Osteoblast (primary cell): ENCODE measurements at regions not wholly inside any gene's neighbourhood (a gene's known extent, or its start where the extent isn't known, plus 50 kb on each side); places are given as distances from the start of the nearest gene placed in this dataset.

Source experiments
- DNase-seq: peaks from one replicate; pipeline ENCODE4 v3.0.0; 2011; ENCODE audit warnings: low spot score, mixed read lengths; ENCODE audit not compliant: insufficient read length; ENCODE audit errors: missing footprints
- H2AFZ ChIP-seq: 2 replicates; pipeline ENCODE4 v1.6.0; 2011; ENCODE audit warnings: mild to moderate bottlenecking, low read length
- H3K27ac ChIP-seq: 2 replicates; pipeline ENCODE4 v1.5.1; 2011; ENCODE audit warnings: mild to moderate bottlenecking, low read depth, low read length, moderate library complexity
- H3K27me3 ChIP-seq: 2 replicates; pipeline ENCODE4 v1.6.0; 2012; ENCODE audit warnings: mild to moderate bottlenecking, control low read depth, inconsistent platforms, low read length, moderate library complexity; ENCODE audit not compliant: insufficient read depth
- H3K36me3 ChIP-seq: 2 replicates; pipeline ENCODE4 v1.5.1; 2011; ENCODE audit warnings: mild to moderate bottlenecking, low read length, control low read depth, moderate library complexity; ENCODE audit not compliant: insufficient read depth
- H3K4me1 ChIP-seq: 2 replicates; pipeline ENCODE4 v1.5.1; 2011; ENCODE audit warnings: mild to moderate bottlenecking, low read length, control low read depth, moderate library complexity; ENCODE audit not compliant: insufficient read depth
- H3K4me2 ChIP-seq: 2 replicates; pipeline ENCODE4 v1.6.0; 2011; ENCODE audit warnings: mild to moderate bottlenecking, low read length; ENCODE audit not compliant: insufficient read depth
- H3K4me3 ChIP-seq: fragments of 200-600 bp; sonication (generic); 3 replicates; pipeline ENCODE4 v1.5.1; 2012; ENCODE audit warnings: mild to moderate bottlenecking, low read length, inconsistent platforms; ENCODE audit not compliant: insufficient read depth
- H3K79me2 ChIP-seq: 2 replicates; pipeline ENCODE4 v1.6.0; 2012; ENCODE audit warnings: mild to moderate bottlenecking, low read length, control low read depth, inconsistent platforms; ENCODE audit not compliant: insufficient read depth
- H3K9me3 ChIP-seq: 2 replicates; pipeline ENCODE4 v1.5.1; 2011; ENCODE audit warnings: low read depth, low read length, control low read depth
- H4K20me1 ChIP-seq: 2 replicates; pipeline ENCODE4 v1.6.0; 2012; ENCODE audit warnings: mild to moderate bottlenecking, low read length, control low read depth; ENCODE audit not compliant: insufficient read depth
- TF ChIP-seq, protein P1 (sequence below): IDR thresholded peaks from 2 replicates; pipeline ENCODE4 v1.5.1; 2011; ENCODE audit warnings: mild to moderate bottlenecking, low read depth, low read length, moderate library complexity; ENCODE audit errors: extremely low read depth

DNA sequence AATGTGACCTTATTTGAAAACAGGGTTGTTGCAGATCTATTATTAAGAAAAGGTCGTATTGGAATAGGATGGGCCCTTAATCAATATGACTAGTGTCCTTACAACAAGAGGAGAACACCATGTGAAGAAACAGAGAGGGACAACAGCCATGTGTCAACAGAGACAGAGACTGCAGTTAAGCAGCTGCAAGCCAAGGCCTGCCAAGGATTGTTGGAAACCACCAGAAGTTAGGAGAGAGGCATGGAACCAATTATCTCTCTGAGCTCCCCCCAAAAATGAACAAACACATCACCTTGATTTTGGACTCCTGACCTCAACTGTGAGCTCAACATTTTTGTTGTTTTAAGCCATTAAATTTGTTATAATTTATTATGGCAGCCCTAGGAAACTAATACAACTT lies 214.6 kb upstream of the PRKD1 start:
- Histone ChIP-seq H3K79me2 (peaks cover 3% of the 10 kb centered on the region), H3K4me1 (peaks cover 9% of the 10 kb centered on the region), H2AFZ (no peak overlapping the region), H3K9me3 (peaks cover 11% of the 10 kb centered on the region), H3K27me3 (no peaks in the 10 kb centered on the region), H3K4me2 (no peak overlapping the region), H3K27ac (no peak overlapping the region), H4K20me1 (no peaks in the 10 kb centered on the region), H3K36me3 (no peaks in the 10 kb centered on the region), H3K4me3 (no peak overlapping the region)
- no peak for DNase-seq
- TF ChIP-seq, protein P1, sequence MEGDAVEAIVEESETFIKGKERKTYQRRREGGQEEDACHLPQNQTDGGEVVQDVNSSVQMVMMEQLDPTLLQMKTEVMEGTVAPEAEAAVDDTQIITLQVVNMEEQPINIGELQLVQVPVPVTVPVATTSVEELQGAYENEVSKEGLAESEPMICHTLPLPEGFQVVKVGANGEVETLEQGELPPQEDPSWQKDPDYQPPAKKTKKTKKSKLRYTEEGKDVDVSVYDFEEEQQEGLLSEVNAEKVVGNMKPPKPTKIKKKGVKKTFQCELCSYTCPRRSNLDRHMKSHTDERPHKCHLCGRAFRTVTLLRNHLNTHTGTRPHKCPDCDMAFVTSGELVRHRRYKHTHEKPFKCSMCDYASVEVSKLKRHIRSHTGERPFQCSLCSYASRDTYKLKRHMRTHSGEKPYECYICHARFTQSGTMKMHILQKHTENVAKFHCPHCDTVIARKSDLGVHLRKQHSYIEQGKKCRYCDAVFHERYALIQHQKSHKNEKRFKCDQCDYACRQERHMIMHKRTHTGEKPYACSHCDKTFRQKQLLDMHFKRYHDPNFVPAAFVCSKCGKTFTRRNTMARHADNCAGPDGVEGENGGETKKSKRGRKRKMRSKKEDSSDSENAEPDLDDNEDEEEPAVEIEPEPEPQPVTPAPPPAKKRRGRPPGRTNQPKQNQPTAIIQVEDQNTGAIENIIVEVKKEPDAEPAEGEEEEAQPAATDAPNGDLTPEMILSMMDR, result no peak

DNA sequence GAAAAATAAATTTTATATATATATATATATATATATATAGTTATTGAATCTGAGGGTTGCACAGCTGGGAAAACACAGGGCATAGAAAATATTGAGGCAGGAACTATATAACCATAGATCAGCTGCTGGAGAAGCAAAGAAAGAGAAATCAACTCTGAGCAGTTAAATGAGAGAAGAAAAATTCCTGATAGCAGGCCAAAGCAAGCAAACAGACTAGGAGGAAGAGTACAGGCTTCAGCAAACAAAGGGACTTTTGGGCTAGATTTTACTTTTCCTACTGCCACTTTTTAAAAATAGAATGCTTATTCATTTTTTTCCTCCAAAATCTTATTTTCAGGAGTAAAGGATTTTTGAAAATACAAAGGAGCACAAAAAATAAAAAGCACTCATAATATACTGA lies 216.0 kb upstream of the PRKD1 start:
- Histone ChIP-seq H3K27me3 (no peaks in the 10 kb centered on the region), H3K27ac (peak overlapping the region; percentile 83), H3K4me3 (peak overlapping the region; percentile 47), H3K79me2 (peaks cover 3% of the 10 kb centered on the region), H3K4me1 (peaks cover 9% of the 10 kb centered on the region), H3K36me3 (no peaks in the 10 kb centered on the region), H4K20me1 (no peaks in the 10 kb centered on the region), H2AFZ (peak overlapping the region; percentile 92), H3K9me3 (peaks cover 18% of the 10 kb centered on the region), H3K4me2 (peak overlapping the region; percentile 87)
- TF ChIP-seq, protein P1, result no peak
- no peak for DNase-seq

DNA sequence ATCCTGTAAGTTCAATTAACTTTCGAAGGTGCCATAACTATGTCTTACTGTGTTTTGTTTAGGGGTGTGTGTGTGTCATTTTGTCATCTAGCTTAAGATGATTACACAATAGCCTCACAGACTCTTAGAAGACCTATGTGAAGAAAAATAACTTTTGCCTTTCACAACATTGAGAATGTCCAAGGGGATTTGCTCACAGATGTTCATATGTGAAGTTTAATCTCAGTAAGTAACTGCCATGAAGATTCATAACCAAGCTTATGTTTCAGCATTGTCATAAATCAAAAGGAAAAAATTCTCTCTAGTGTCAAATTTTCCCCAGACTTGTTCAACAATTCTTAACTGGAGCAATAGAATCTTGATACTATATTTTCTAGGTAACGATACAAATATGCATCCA lies 226.1 kb upstream of the PRKD1 start:
- no peak overlapping the region for H3K4me3 ChIP-seq
- no peak overlapping the region for H3K4me2 ChIP-seq
- no peaks in the 10 kb centered on the region for H3K79me2 ChIP-seq
- H2AFZ ChIP-seq, result no peak overlapping the region
- TF ChIP-seq, protein P1, result no peak
- H3K9me3 ChIP-seq, result no peaks in the 10 kb centered on the region
- H3K4me1 ChIP-seq, result no peaks in the 10 kb centered on the region
- no peaks in the 10 kb centered on the region for H3K36me3 ChIP-seq
- no peaks in the 10 kb centered on the region for H3K27me3 ChIP-seq
- no peak overlapping the region for H3K27ac ChIP-seq
- H4K20me1 ChIP-seq, result no peaks in the 10 kb centered on the region
- no peak for DNase-seq

- DNase-seq, result no peak
- Histone ChIP-seq H3K36me3 (no peaks in the 10 kb centered on the region), H3K27ac (no peak overlapping the region), H4K20me1 (no peaks in the 10 kb centered on the region), H3K4me3 (no peak overlapping the region), H2AFZ (peak overlapping the region; percentile 30), H3K4me2 (no peak overlapping the region), H3K9me3 (no peaks in the 10 kb centered on the region), H3K4me1 (no peaks in the 10 kb centered on the region), H3K27me3 (no peaks in the 10 kb centered on the region), H3K79me2 (no peaks in the 10 kb centered on the region)
- TF ChIP-seq, protein P1, result no peak
Measured at GRCh38 chr14:30156571-30156970, 228.9 kb upstream of the PRKD1 start.
